WTC11 (cell line): ENCODE measurements at regions not wholly inside any gene's neighbourhood (a gene's known extent, or its start where the extent isn't known, plus 50 kb on each side); places are given as distances from the start of the nearest gene placed in this dataset.

Source experiments
- ATAC-seq: fragments of 200-7000 bp; cut with Tn5 transposase; 2 replicates; pipeline ENCODE4 v1.10.0; 2021; ENCODE audit warnings: mild to moderate bottlenecking, moderate library complexity
- CTCF ChIA-PET: fragments of 300-600 bp; sonication (Branson Sonifier 250); formaldehyde crosslinking; loops from one replicate; lab custom pipeline; 2021; ENCODE audit warnings: antibody characterized with exemption; lab: Charles Lee
- POLR2A ChIA-PET: fragments of 350-600 bp; sonication (Branson Sonifier 250); formaldehyde crosslinking; loops from one replicate; lab custom pipeline; 2021; ENCODE audit warnings: antibody characterized with exemption; lab: Charles Lee
- DNase-seq: peaks from one replicate; pipeline ENCODE4 v3.0.0; 2021; ENCODE audit warnings: low spot score
- H3K27ac Mint-ChIP-seq: 2 replicates; pipeline ENCODE4 v1.8.0; 2021; ENCODE audit warnings: mixed read lengths
- H3K27me3 Mint-ChIP-seq: 2 replicates; pipeline ENCODE4 v1.8.0; 2021; ENCODE audit warnings: low read depth, mild to moderate bottlenecking, moderate library complexity, mixed read lengths
- H3K36me3 Mint-ChIP-seq: 2 replicates; pipeline ENCODE4 v1.8.0; 2021; ENCODE audit warnings: mixed read lengths
- H3K4me1 Mint-ChIP-seq: 2 replicates; pipeline ENCODE4 v1.8.0; 2022; ENCODE audit warnings: mixed read lengths
- H3K4me3 Mint-ChIP-seq: 2 replicates; pipeline ENCODE4 v1.8.0; 2021; ENCODE audit warnings: mild to moderate bottlenecking, moderate library complexity, mixed read lengths
- H3K9me3 Mint-ChIP-seq: 2 replicates; pipeline ENCODE4 v1.8.0; 2021; ENCODE audit warnings: mixed read lengths
- AR ChIP-seq: fragments of 250-450 bp; sonication (Bioruptor Pico); IDR thresholded peaks from 2 replicates; pipeline ENCODE4 v1.9.0; 2021; ENCODE audit warnings: mild to moderate bottlenecking
- ARID4B ChIP-seq: sonication (generic); formaldehyde crosslinking; IDR thresholded peaks from 2 replicates; pipeline ENCODE4 v1.8.0; 2023; ENCODE audit warnings: missing genetic modification reagents, mild to moderate bottlenecking, borderline replicate concordance
- ATF6 ChIP-seq: sonication (generic); formaldehyde crosslinking; IDR thresholded peaks from 2 replicates; pipeline ENCODE4 v1.8.1; 2023; ENCODE audit warnings: mild to moderate bottlenecking, missing genetic modification reagents
- E2F5 ChIP-seq: sonication (generic); formaldehyde crosslinking; IDR thresholded peaks from 2 replicates; pipeline ENCODE4 v1.8.1; 2022; ENCODE audit warnings: mild to moderate bottlenecking, moderate library complexity, missing genetic modification reagents
- FOXP1 ChIP-seq: sonication (generic); formaldehyde crosslinking; IDR thresholded peaks from 2 replicates; pipeline ENCODE4 v1.8.0; 2022; ENCODE audit warnings: missing genetic modification reagents, mild to moderate bottlenecking, moderate library complexity, borderline replicate concordance
- MAX ChIP-seq: sonication (generic); formaldehyde crosslinking; IDR thresholded peaks from 2 replicates; pipeline ENCODE4 v1.8.0; 2022; ENCODE audit warnings: mild to moderate bottlenecking, missing genetic modification reagents
- MXD4 ChIP-seq: fragments of 250-450 bp; sonication (Bioruptor Pico); IDR thresholded peaks from 2 replicates; pipeline ENCODE4 v1.8.0; 2021; ENCODE audit warnings: mild to moderate bottlenecking, moderate library complexity, borderline replicate concordance
- NFATC4 ChIP-seq: fragments of 250-450 bp; sonication (Bioruptor Pico); IDR thresholded peaks from 2 replicates; pipeline ENCODE4 v1.9.0; 2021; ENCODE audit warnings: mild to moderate bottlenecking
- NR1H2 ChIP-seq: sonication (generic); formaldehyde crosslinking; IDR thresholded peaks from 2 replicates; pipeline ENCODE4 v1.9.0; 2021; ENCODE audit warnings: mild to moderate bottlenecking, moderate library complexity, missing genetic modification reagents
- PRDM15 ChIP-seq: sonication (generic); formaldehyde crosslinking; IDR thresholded peaks from 2 replicates; pipeline ENCODE4 v1.8.0; 2022; ENCODE audit warnings: missing genetic modification reagents
- RORB ChIP-seq: fragments of 250-450 bp; sonication (Bioruptor Pico); IDR thresholded peaks from 2 replicates; pipeline ENCODE4 v1.9.0; 2021; ENCODE audit warnings: mild to moderate bottlenecking
- SMAD3 ChIP-seq: sonication (generic); formaldehyde crosslinking; IDR thresholded peaks from 2 replicates; pipeline ENCODE4 v1.8.0; 2022; ENCODE audit warnings: missing genetic modification reagents, mild to moderate bottlenecking, borderline replicate concordance
- TEAD4 ChIP-seq: sonication (generic); formaldehyde crosslinking; IDR thresholded peaks from 2 replicates; pipeline ENCODE4 v1.8.0; 2022; ENCODE audit warnings: mild to moderate bottlenecking, missing genetic modification reagents
- USF1 ChIP-seq: sonication (generic); formaldehyde crosslinking; IDR thresholded peaks from 2 replicates; pipeline ENCODE4 v1.8.0; 2022; ENCODE audit warnings: mild to moderate bottlenecking, missing genetic modification reagents
- ZNF121 ChIP-seq: sonication (generic); formaldehyde crosslinking; IDR thresholded peaks from 2 replicates; pipeline ENCODE4 v1.8.0; 2023; ENCODE audit warnings: missing genetic modification reagents
- ZNF396 ChIP-seq: fragments of 250-450 bp; sonication (Bioruptor Pico); IDR thresholded peaks from 2 replicates; pipeline ENCODE4 v1.8.0; 2021; ENCODE audit warnings: mild to moderate bottlenecking, moderate library complexity, borderline replicate concordance
- ZNF671 ChIP-seq: fragments of 250-450 bp; sonication (Bioruptor Pico); IDR thresholded peaks from 2 replicates; pipeline ENCODE4 v1.8.0; 2021; ENCODE audit warnings: mild to moderate bottlenecking

- no peak for TF ChIP-seq ZNF121 (CRISPR knock-in tag)
Observed at GRCh38 chr1:4482526-4482925, 171.9 kb upstream of the AJAP1 start (continued).

- H3K4me1 Mint-ChIP-seq, result no peaks in the 10 kb centered on the region
- H3K27ac Mint-ChIP-seq, result no peak overlapping the region
- DNase-seq (no peak), ATAC-seq (no peak)
- H3K27me3 Mint-ChIP-seq, result peaks cover 15% of the 10 kb centered on the region
- POLR2A ChIA-PET, result no interaction called here
- H3K9me3 Mint-ChIP-seq, result peaks cover 76% of the 10 kb centered on the region
- peaks cover 68% of the 10 kb centered on the region for H3K36me3 Mint-ChIP-seq
- CTCF ChIA-PET, result no interaction called here
- TF ChIP-seq ZNF396 (CRISPR knock-in tag) (no peak), SMAD3 (CRISPR knock-in tag) (no peak)
- no peak overlapping the region for H3K4me3 Mint-ChIP-seq
Observed at GRCh38 chr1:4483021-4483625, 171.3 kb upstream of the AJAP1 start.

GRCh38 chr1:4485398-4485797 is 169.0 kb upstream of the AJAP1 start:
- Mint-ChIP-seq H3K9me3 (peaks cover 66% of the 10 kb centered on the region), H3K4me3 (no peak overlapping the region), H3K36me3 (peaks cover 68% of the 10 kb centered on the region), H3K4me1 (no peaks in the 10 kb centered on the region), H3K27ac (no peak overlapping the region), H3K27me3 (peaks cover 11% of the 10 kb centered on the region)
- ATAC-seq, result no peak
- DNase-seq, result no peak
- POLR2A ChIA-PET, result no interaction called here
- CTCF ChIA-PET, result no interaction called here
- TF ChIP-seq TEAD4 (CRISPR knock-in tag) (no peak), ATF6 (no peak), ZNF396 (CRISPR knock-in tag) (no peak), USF1 (CRISPR knock-in tag) (no peak), ARID4B (CRISPR knock-in tag) (no peak), NFATC4 (no peak), PRDM15 (CRISPR knock-in tag) (no peak), AR (CRISPR knock-in tag) (no peak), MAX (CRISPR knock-in tag) (no peak), ZNF671 (CRISPR knock-in tag) (no peak), FOXP1 (CRISPR knock-in tag) (no peak), MXD4 (CRISPR knock-in tag) (no peak), E2F5 (CRISPR knock-in tag) (no peak), RORB (no peak), NR1H2 (no peak)
